ENCODE measurements at regions not wholly inside any gene's neighbourhood (a gene's known extent, or its start where the extent isn't known, plus 50 kb on each side); places are given as distances from the start of the nearest gene placed in this dataset.

- no peak for TF ChIP-seq CTCF (IDR thresholded peaks at IDR 0.05; ENCODE audit: low read depth, low read length)
- no peak for TF ChIP-seq EZH2phosphoT487 (IDR thresholded peaks at IDR 0.05; ENCODE audit: low read depth)
Measured at GRCh38 chr2:129174143-129174542, 805.3 kb upstream of the RAB6C start.
